HG03280 (cell line): ENCODE measurements at regions not wholly inside any gene's neighbourhood (a gene's known extent, or its start where the extent isn't known, plus 50 kb on each side); places are given as distances from the start of the nearest gene placed in this dataset.
"Not testable (repeated sequence)": the region's sequence is repeated elsewhere in the genome, so short reads cannot be mapped to it uniquely, and the experiment has no call there.

Experiments used
- ATAC-seq: cut with Tn5 transposase; IDR thresholded peaks from one replicate; pipeline ENCODE4 v1.9.1; 2021; ENCODE audit warnings: mild to moderate bottlenecking, moderate library complexity; ENCODE audit not compliant: unreplicated experiment

GRCh38 chrX:63581906-63582305, 203.1 kb downstream of the ARHGEF9 start:
- no peak for ATAC-seq

- ATAC-seq = no peak
Observed at GRCh38 chrX:63581398-63581797, 203.6 kb downstream of the ARHGEF9 start.

- ATAC-seq = no peak
Observed at GRCh38 chrX:63576533-63576932, 208.5 kb downstream of the ARHGEF9 start.

GRCh38 chrX:63575700-63576099, 209.3 kb downstream of the ARHGEF9 start:
- not testable (repeated sequence) for ATAC-seq

- ATAC-seq = no peak
Observed at GRCh38 chrX:63566856-63567255, 215.7 kb upstream of the SPIN4 start.

- ATAC-seq = no peak
Observed at GRCh38 chrX:63561425-63561824, 210.3 kb upstream of the SPIN4 start.

GRCh38 chrX:63560601-63561218, 209.6 kb upstream of the SPIN4 start:
- ATAC-seq = peak; percentile 93

- no peak for ATAC-seq
Observed at GRCh38 chrX:63551856-63552255, 200.7 kb upstream of the SPIN4 start.

GRCh38 chrX:63530654-63531053, 179.5 kb upstream of the SPIN4 start:
- ATAC-seq = no peak

- ATAC-seq = no peak
Observed at GRCh38 chrX:63529961-63530360, 178.8 kb upstream of the SPIN4 start.

GRCh38 chrX:63526863-63527262, 175.7 kb upstream of the SPIN4 start:
- no peak for ATAC-seq

- no peak for ATAC-seq
Observed at GRCh38 chrX:63525491-63525890, 174.4 kb upstream of the SPIN4 start.

- not testable (repeated sequence) for ATAC-seq
Observed at GRCh38 chrX:63519368-63519767, 168.2 kb upstream of the SPIN4 start.

GRCh38 chrX:63514569-63515080, 163.5 kb upstream of the SPIN4 start:
- ATAC-seq = no peak

- no peak for ATAC-seq
Observed at GRCh38 chrX:63513825-63514568, 162.9 kb upstream of the SPIN4 start.

GRCh38 chrX:63511361-63511760, 160.2 kb upstream of the SPIN4 start:
- ATAC-seq = no peak

GRCh38 chrX:63508668-63509067, 157.5 kb upstream of the SPIN4 start:
- ATAC-seq = no peak

- no peak for ATAC-seq
Observed at GRCh38 chrX:63506320-63506719, 155.2 kb upstream of the SPIN4 start.

GRCh38 chrX:63503541-63503940, 152.4 kb upstream of the SPIN4 start:
- ATAC-seq = no peak

- ATAC-seq = no peak
Observed at GRCh38 chrX:63488546-63489373, 137.6 kb upstream of the SPIN4 start.

GRCh38 chrX:63475200-63475599, 124.1 kb upstream of the SPIN4 start:
- no peak for ATAC-seq

GRCh38 chrX:63471004-63471403, 119.9 kb upstream of the SPIN4 start:
- no peak for ATAC-seq
